ENCODE measurements at regions not wholly inside any gene's neighbourhood (a gene's known extent, or its start where the extent isn't known, plus 50 kb on each side); places are given as distances from the start of the nearest gene placed in this dataset.

GRCh38 chr2:52192656-52193055 lies 1160.7 kb upstream of the NRXN1 start:
- H3K4me3 ChIP-seq (ENCODE audit: control insufficient read depth, low read depth, low read length) = no peak overlapping the region
- no peak for DNase-seq (ENCODE audit: low read depth)
- TF ChIP-seq CTCF (IDR thresholded peaks at IDR 0.05; ENCODE audit: control insufficient read depth, insufficient read depth, low read depth, low read length, missing control alignments) = no peak

GRCh38 chr2:52181080-52181479 lies 1149.1 kb upstream of the NRXN1 start:
- no peak for TF ChIP-seq CTCF (IDR thresholded peaks at IDR 0.05; ENCODE audit: control insufficient read depth, insufficient read depth, low read depth, low read length, missing control alignments)
- H3K4me3 ChIP-seq (ENCODE audit: control insufficient read depth, low read depth, low read length) = no peak overlapping the region
- DNase-seq (ENCODE audit: low read depth) = no peak

- H3K4me3 ChIP-seq (ENCODE audit: control insufficient read depth, low read depth, low read length) = no peak overlapping the region
- DNase-seq (ENCODE audit: low read depth) = no peak
- no peak for TF ChIP-seq CTCF (IDR thresholded peaks at IDR 0.05; ENCODE audit: control insufficient read depth, insufficient read depth, low read depth, low read length, missing control alignments)
Measured at GRCh38 chr2:52178845-52179244, 1146.9 kb upstream of the NRXN1 start.

GRCh38 chr2:52145005-52145404 lies 1113.1 kb upstream of the NRXN1 start:
- no peak for DNase-seq (ENCODE audit: low read depth)
- no peak for TF ChIP-seq CTCF (IDR thresholded peaks at IDR 0.05; ENCODE audit: control insufficient read depth, insufficient read depth, low read depth, low read length, missing control alignments)
- H3K4me3 ChIP-seq (ENCODE audit: control insufficient read depth, low read depth, low read length) = no peak overlapping the region

GRCh38 chr2:52144590-52144989 lies 1112.7 kb upstream of the NRXN1 start:
- no peak for DNase-seq (ENCODE audit: low read depth)
- TF ChIP-seq CTCF (IDR thresholded peaks at IDR 0.05; ENCODE audit: control insufficient read depth, insufficient read depth, low read depth, low read length, missing control alignments) = no peak
- H3K4me3 ChIP-seq (ENCODE audit: control insufficient read depth, low read depth, low read length) = no peak overlapping the region

GRCh38 chr2:52141076-52141475 lies 1109.1 kb upstream of the NRXN1 start:
- no peak for DNase-seq (ENCODE audit: low read depth)
- TF ChIP-seq CTCF (IDR thresholded peaks at IDR 0.05; ENCODE audit: control insufficient read depth, insufficient read depth, low read depth, low read length, missing control alignments) = no peak
- no peak overlapping the region for H3K4me3 ChIP-seq (ENCODE audit: control insufficient read depth, low read depth, low read length)

- TF ChIP-seq CTCF (IDR thresholded peaks at IDR 0.05; ENCODE audit: control insufficient read depth, insufficient read depth, low read depth, low read length, missing control alignments) = no peak
- no peak overlapping the region for H3K4me3 ChIP-seq (ENCODE audit: control insufficient read depth, low read depth, low read length)
- no peak for DNase-seq (ENCODE audit: low read depth)
Measured at GRCh38 chr2:52139241-52139640, 1107.3 kb upstream of the NRXN1 start.
